ENCODE measurements at regions not wholly inside any gene's neighbourhood (a gene's known extent, or its start where the extent isn't known, plus 50 kb on each side); places are given as distances from the start of the nearest gene placed in this dataset.

- Histone ChIP-seq H3K79me1 (ENCODE audit: low read depth, low read length) (no peaks in the 10 kb centered on the region), H3K79me2 (ENCODE audit: control insufficient read depth in 1 of 2, insufficient read depth in 2 of 2, low read length in 2 of 2) (no peaks in the 10 kb centered on the region; a peak in 1 of 4 replicates), H4K8ac (ENCODE audit: extremely low read depth, insufficient read depth, low read length) (no peak overlapping the region), H3K4me1 (replicated peaks in 1 of 4; ENCODE audit: control insufficient read depth in 3 of 4, insufficient read depth in 4 of 4, low read length in 3 of 4) (0 out of 7 replicates have a peak, but pooled peaks cover 0 to 3% (median 0%) of the 10 kb centered on the region in 4 experiments), H4K91ac (replicated peaks; ENCODE audit: insufficient read length, low read length) (no peak overlapping the region), H3K56ac (replicated peaks; ENCODE audit: insufficient read length, low read depth, low read length) (no peak overlapping the region), H2BK120ac (replicated peaks; ENCODE audit: low read depth, low read length) (no peak overlapping the region), H2BK15ac (ENCODE audit: low read length) (no peak overlapping the region), H3K9me3 (ENCODE audit: insufficient read depth in 2 of 2, low read depth in 1 of 2, low read length in 1 of 2) (no peaks in the 10 kb centered on the region), H3K4ac (replicated peaks; ENCODE audit: insufficient read length, low read depth, low read length) (no peak overlapping the region), H2AFZ (ENCODE audit: low read length) (no peak overlapping the region), H3K4me2 (ENCODE audit: insufficient read depth in 1 of 2, low read depth in 2 of 2, low read length in 2 of 2) (no peak overlapping the region), H3K23ac (ENCODE audit: insufficient read length) (no peak overlapping the region), H3K14ac (ENCODE audit: insufficient read length) (no peak overlapping the region), H3K36me3 (ENCODE audit: control insufficient read depth in 2 of 4, insufficient read depth in 4 of 4, low read length in 3 of 4) (no peaks in the 10 kb centered on the region), H3K23me2 (ENCODE audit: low read depth, low read length) (peaks cover 3% of the 10 kb centered on the region; the same call in 1 of the 2 replicates), H3K27me3 (replicated peaks in 1 of 4; ENCODE audit: control insufficient read depth in 3 of 4, extremely low read depth in 1 of 4, insufficient read depth in 3 of 4, low read length in 3 of 4) (no peaks in the 10 kb centered on the region; a peak in 1 of 7 replicates), H3K27ac (ENCODE audit: low read depth, low read length) (no peak overlapping the region), H3K9ac (replicated peaks in 1 of 4; ENCODE audit: extremely low read depth in 1 of 4, low read depth in 3 of 4, low read length in 3 of 4) (no peak overlapping the region), H4K20me1 (replicated peaks in 1 of 2; ENCODE audit: control insufficient read depth in 1 of 2, insufficient read depth in 2 of 2, low read length in 2 of 2) (no peaks in the 10 kb centered on the region), H2BK20ac (ENCODE audit: low read length) (no peak overlapping the region), H4K5ac (ENCODE audit: insufficient read length, low read depth, low read length) (no peak overlapping the region), H2BK5ac (ENCODE audit: low read depth, low read length) (no peak overlapping the region), H3K18ac (ENCODE audit: extremely low read depth, low read length) (no peak overlapping the region), H2AK5ac (ENCODE audit: low read depth, low read length) (no peak overlapping the region), H3K4me3 (ENCODE audit: extremely low read depth in 1 of 4, insufficient read depth in 2 of 4, low read depth in 3 of 4, low read length in 4 of 4) (no peak overlapping the region), H2BK12ac (ENCODE audit: low read depth, low read length) (no peak overlapping the region; the same call in 1 of the 2 replicates)
- ChIA-PET CTCF (ENCODE audit: partially characterized antibody) (interaction anchor here (0.7 to 1.0 kb wide), 2 partner anchors 203 to 517 kb away, joined by 4 read pairs; no protein-coding TSS in a partner anchor), POLR2A (ENCODE audit: partially characterized antibody) (interaction anchor here (0.7 kb wide), 1 partner anchor 29 kb away, joined by 3 read pairs; no protein-coding TSS in a partner anchor)
- no peak for DNase-seq (ENCODE audit: low read depth in 1 of 2, low spot score in 2 of 2)
- WGBS, 2 experiments (ENCODE audit: extremely low coverage in 1 of 2, insufficient coverage in 1 of 2, insufficient read length in 1 of 2, insufficient replicate concordance in 2 of 2, low coverage in 1 of 2, low lambda C conversion rate in 2 of 2, missing lambda C conversion rate in 1 of 2) = 94% methylated on average over 4 of the region's 4 CpGs; no CpG with 5 or more reads in 1 of the 2 experiments
- FAIRE-seq = no peak
- TF ChIP-seq RAD21 (IDR thresholded peaks at IDR 0.05 in 1 of 2, conservative IDR thresholded peaks at IDR 0.05 in 1 of 2; ENCODE audit: low read depth in 2 of 2, low read length in 2 of 2) (no peak), ASH2L (IDR thresholded peaks at IDR 0.05; ENCODE audit: low read length) (no peak), TCF12 (IDR thresholded peaks at IDR 0.05; ENCODE audit: low read depth, low read length) (no peak)
- TF ChIP-seq, protein P1, sequence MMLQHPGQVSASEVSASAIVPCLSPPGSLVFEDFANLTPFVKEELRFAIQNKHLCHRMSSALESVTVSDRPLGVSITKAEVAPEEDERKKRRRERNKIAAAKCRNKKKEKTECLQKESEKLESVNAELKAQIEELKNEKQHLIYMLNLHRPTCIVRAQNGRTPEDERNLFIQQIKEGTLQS (IDR thresholded peaks at IDR 0.05; ENCODE audit: insufficient read depth, low read depth, low read length) = no peak
- TF ChIP-seq, protein P2, sequence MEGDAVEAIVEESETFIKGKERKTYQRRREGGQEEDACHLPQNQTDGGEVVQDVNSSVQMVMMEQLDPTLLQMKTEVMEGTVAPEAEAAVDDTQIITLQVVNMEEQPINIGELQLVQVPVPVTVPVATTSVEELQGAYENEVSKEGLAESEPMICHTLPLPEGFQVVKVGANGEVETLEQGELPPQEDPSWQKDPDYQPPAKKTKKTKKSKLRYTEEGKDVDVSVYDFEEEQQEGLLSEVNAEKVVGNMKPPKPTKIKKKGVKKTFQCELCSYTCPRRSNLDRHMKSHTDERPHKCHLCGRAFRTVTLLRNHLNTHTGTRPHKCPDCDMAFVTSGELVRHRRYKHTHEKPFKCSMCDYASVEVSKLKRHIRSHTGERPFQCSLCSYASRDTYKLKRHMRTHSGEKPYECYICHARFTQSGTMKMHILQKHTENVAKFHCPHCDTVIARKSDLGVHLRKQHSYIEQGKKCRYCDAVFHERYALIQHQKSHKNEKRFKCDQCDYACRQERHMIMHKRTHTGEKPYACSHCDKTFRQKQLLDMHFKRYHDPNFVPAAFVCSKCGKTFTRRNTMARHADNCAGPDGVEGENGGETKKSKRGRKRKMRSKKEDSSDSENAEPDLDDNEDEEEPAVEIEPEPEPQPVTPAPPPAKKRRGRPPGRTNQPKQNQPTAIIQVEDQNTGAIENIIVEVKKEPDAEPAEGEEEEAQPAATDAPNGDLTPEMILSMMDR (IDR thresholded peaks at IDR 0.05; ENCODE audit: control extremely low read depth in 1 of 3, insufficient read depth in 1 of 3, low read depth in 1 of 3, low read length in 3 of 3) = no peak
These were observed 112.6 kb downstream of the AIPL1 start for GRCh38 chr17:6322316-6322715.

Data from H1 (cell line).